SK-N-SH (cell line): ENCODE measurements at regions not wholly inside any gene's neighbourhood (a gene's known extent, or its start where the extent isn't known, plus 50 kb on each side); places are given as distances from the start of the nearest gene placed in this dataset.

Experiments used
- CTCF ChIA-PET: fragments of 300-600, 350-600 bp; formaldehyde crosslinking; extraction: SDS; loops from one replicate; lab custom pipeline; 2021; lab: Yijun Ruan, JAX
- POLR2A ChIA-PET: fragments of 350-600 bp; sonication (Branson Sonifier 250); formaldehyde crosslinking; extraction: SDS; loops from one replicate; lab custom pipeline; 2020; ENCODE audit warnings: antibody characterized with exemption, inconsistent platforms; lab: Yijun Ruan, JAX
- DNase-seq: peaks from one replicate; pipeline ENCODE4 v3.0.0; 2012
- H2AFZ ChIP-seq: fragments of 200-600 bp; sonication (generic); 2 replicates; pipeline ENCODE4 v1.8.1; 2016; ENCODE audit warnings: antibody characterized with exemption, mild to moderate bottlenecking, low read depth
- H3F3A ChIP-seq: fragments of 200-600 bp; sonication (generic); replicated peaks from 2 replicates; pipeline ENCODE3; 2016; ENCODE audit warnings: antibody characterized with exemption, mild to moderate bottlenecking; ENCODE audit not compliant: insufficient read depth
- H3K27ac ChIP-seq, 2 experiments: fragments of 200-500 bp in 1 of 2; fragments of 200-600 bp in 1 of 2; sonication (Bioruptor generic) in 1 of 2; sonication (generic), shearing (Covaris generic) in 1 of 2; 2 replicates each; pipeline versions ENCODE4 v1.5.1 to v1.6.1; 2014 to 2016; ENCODE audit warnings: low read depth in 2 of 2, inconsistent platforms in 1 of 2, low read length in 1 of 2, mild to moderate bottlenecking in 1 of 2, mixed read lengths in 1 of 2
- H3K27me3 ChIP-seq: fragments of 200-600 bp; sonication (generic), shearing (Covaris generic); 2 replicates; pipeline ENCODE4 v1.6.1; 2016; ENCODE audit warnings: mixed run types; ENCODE audit not compliant: insufficient read depth
- H3K36me3 ChIP-seq, 2 experiments: fragments of 200-500 bp in 1 of 2; fragments of 200-600 bp in 1 of 2; sonication (Bioruptor generic) in 1 of 2; sonication (generic) in 1 of 2; replicated peaks in 1 of 2; 2 replicates each; pipeline versions ENCODE3 to v1.5.1; 2014 to 2016; ENCODE audit warnings: low read length in 1 of 2, mild to moderate bottlenecking in 1 of 2; ENCODE audit not compliant: insufficient read depth in 2 of 2, control insufficient read depth in 1 of 2
- H3K4me1 ChIP-seq, 2 experiments: fragments of 200-500 bp in 1 of 2; fragments of 200-600 bp in 1 of 2; sonication (Bioruptor generic) in 1 of 2; sonication (generic), shearing (Covaris generic) in 1 of 2; 2 replicates each; pipeline versions ENCODE4 v1.5.1 to v1.6.1; 2014 to 2016; ENCODE audit warnings: low read depth in 1 of 2, low read length in 1 of 2, mixed run types in 1 of 2; ENCODE audit not compliant: insufficient read depth in 2 of 2, control insufficient read depth in 1 of 2
- H3K4me2 ChIP-seq: fragments of 200-600 bp; sonication (generic), shearing (Covaris generic); 2 replicates; pipeline ENCODE4 v1.6.1; 2017; ENCODE audit warnings: mixed run types
- H3K4me3 ChIP-seq, 2 experiments: fragments of 200-500 bp in 1 of 2; fragments of 200-600 bp in 1 of 2; sonication (Bioruptor generic) in 1 of 2; sonication (generic), shearing (Covaris generic) in 1 of 2; 2 replicates each; pipeline versions ENCODE4 v1.5.1 to v1.8.1; 2014 to 2016; ENCODE audit warnings: low read depth in 2 of 2, inconsistent platforms in 1 of 2, low read length in 1 of 2, mild to moderate bottlenecking in 1 of 2, mixed read lengths in 1 of 2, moderate library complexity in 1 of 2
- H3K79me2 ChIP-seq: fragments of 200-600 bp; sonication (generic); 2 replicates; pipeline ENCODE4 v1.8.1; 2017; ENCODE audit warnings: mild to moderate bottlenecking; ENCODE audit not compliant: insufficient read depth
- H3K9ac ChIP-seq: fragments of 200-600 bp; sonication (generic); 2 replicates; pipeline ENCODE4 v1.6.1; 2017; ENCODE audit warnings: mixed run types
- H3K9me2 ChIP-seq: fragments of 200-600 bp; sonication (generic); 2 replicates; pipeline ENCODE4 v1.6.1; 2017; ENCODE audit warnings: mixed run types
- H3K9me3 ChIP-seq: fragments of 200-600 bp; sonication (generic); 2 replicates; pipeline ENCODE4 v1.6.1; 2017; ENCODE audit warnings: mixed run types, mild to moderate bottlenecking, moderate library complexity
- H4K20me1 ChIP-seq: fragments of 200-600 bp; sonication (generic); 2 replicates; pipeline ENCODE4 v1.6.1; 2017; ENCODE audit warnings: mild to moderate bottlenecking, mixed run types; ENCODE audit not compliant: insufficient read depth
- ELF1 ChIP-seq: IDR thresholded peaks from 2 replicates; pipeline ENCODE4 v1.4.0; 2012
- FOXJ3 ChIP-seq: sonication (generic); formaldehyde crosslinking; IDR thresholded peaks from 2 replicates; pipeline ENCODE4 v1.5.1; 2020; ENCODE audit warnings: mild to moderate bottlenecking, missing genetic modification reagents
- JUND ChIP-seq: IDR thresholded peaks from 2 replicates; pipeline ENCODE4 v1.4.0; 2012
- MEF2A ChIP-seq: IDR thresholded peaks from 2 replicates; pipeline ENCODE4 v1.4.0; 2012; ENCODE audit warnings: low read depth, borderline replicate concordance
- NFIC ChIP-seq: IDR thresholded peaks from 2 replicates; pipeline ENCODE4 v1.4.0; 2012; ENCODE audit warnings: borderline replicate concordance
- PBX3 ChIP-seq: IDR thresholded peaks from 2 replicates; pipeline ENCODE4; 2012
- POLR2AphosphoS5 ChIP-seq: IDR thresholded peaks from 2 replicates; pipeline ENCODE4 v1.6.1; 2012; ENCODE audit warnings: low read depth, low read length
- RCOR1 ChIP-seq: fragments of 150-350 bp; IDR thresholded peaks from 2 replicates; pipeline ENCODE4 v1.6.1; 2017; ENCODE audit warnings: antibody characterized with exemption, low read length
- REST ChIP-seq: IDR thresholded peaks from 2 replicates; pipeline ENCODE4 v1.6.1; 2012; ENCODE audit warnings: mild to moderate bottlenecking, low read depth, low read length, moderate library complexity
- TAF1 ChIP-seq: IDR thresholded peaks from 2 replicates; pipeline ENCODE4 v1.6.1; 2012; ENCODE audit warnings: low read depth, mild to moderate bottlenecking, low read length, moderate library complexity, borderline replicate concordance
- TCF12 ChIP-seq: IDR thresholded peaks from 2 replicates; pipeline ENCODE4 v1.4.0; 2012
- USF2 ChIP-seq: fragments of 150-350 bp; IDR thresholded peaks from 2 replicates; pipeline ENCODE4 v1.6.1; 2017; ENCODE audit warnings: antibody characterized with exemption, low read length, low read depth, borderline replicate concordance

GRCh38 chr20:39632757-39633156 is 670.6 kb downstream of the DHX35 start:
- no peaks in the 10 kb centered on the region for H3K9me2 ChIP-seq
- TF ChIP-seq PBX3 = no peak
- TF ChIP-seq TCF12 = no peak
- no peak for TF ChIP-seq NFIC
- no peak for TF ChIP-seq JUND
- no peak for TF ChIP-seq FOXJ3
- no peak for TF ChIP-seq POLR2AphosphoS5
- no peak for TF ChIP-seq RCOR1
- POLR2A ChIA-PET = no interaction called here
- no peak overlapping the region for H3K27ac ChIP-seq
- H3K4me1 ChIP-seq = peaks cover 0 to 8% of the 10 kb centered on the region in 2 experiments; a peak in 2 of 4 replicates
- H3F3A ChIP-seq = no peaks in the 10 kb centered on the region
- H3K4me2 ChIP-seq = no peak overlapping the region
- no peak overlapping the region for H3K4me3 ChIP-seq
- H3K27me3 ChIP-seq = no peaks in the 10 kb centered on the region
- H2AFZ ChIP-seq = no peak overlapping the region
- no peak for DNase-seq
- H3K36me3 ChIP-seq = no peaks in the 10 kb centered on the region
- no peak overlapping the region for H3K9ac ChIP-seq
- CTCF ChIA-PET = no interaction called here
- no peaks in the 10 kb centered on the region for H3K9me3 ChIP-seq
- H4K20me1 ChIP-seq = no peaks in the 10 kb centered on the region
- no peaks in the 10 kb centered on the region for H3K79me2 ChIP-seq

GRCh38 chr20:39632176-39632575 is 670.0 kb downstream of the DHX35 start:
- no peaks in the 10 kb centered on the region for H3K9me2 ChIP-seq
- no peak overlapping the region for H3K27ac ChIP-seq
- no peak overlapping the region for H3K4me3 ChIP-seq
- H3K9ac ChIP-seq = no peak overlapping the region
- no peaks in the 10 kb centered on the region for H3K36me3 ChIP-seq
- H4K20me1 ChIP-seq = no peaks in the 10 kb centered on the region
- no peaks in the 10 kb centered on the region for H3K27me3 ChIP-seq
- H3K79me2 ChIP-seq = no peaks in the 10 kb centered on the region
- H3F3A ChIP-seq = no peaks in the 10 kb centered on the region
- H3K4me1 ChIP-seq = peaks cover 0 to 8% of the 10 kb centered on the region in 2 experiments; a peak in 2 of 4 replicates
- TF ChIP-seq MEF2A (no peak), FOXJ3 (no peak), REST (no peak), USF2 (no peak), TAF1 (no peak), ELF1 (no peak)
- POLR2A ChIA-PET = no interaction called here
- H3K4me2 ChIP-seq = no peak overlapping the region
- CTCF ChIA-PET = no interaction called here
- no peaks in the 10 kb centered on the region for H3K9me3 ChIP-seq
- DNase-seq = no peak
- H2AFZ ChIP-seq = no peak overlapping the region
